Femur (tissue), 1 donor: ENCODE measurements at regions not wholly inside any gene's neighbourhood (a gene's known extent, or its start where the extent isn't known, plus 50 kb on each side); places are given as distances from the start of the nearest gene placed in this dataset.
"Not testable (repeated sequence)": the region's sequence is repeated elsewhere in the genome, so short reads cannot be mapped to it uniquely, and the experiment has no call there.

Experiments
- DNase-seq: peaks from one replicate; pipeline ENCODE4 v3.0.0-alpha.2; 2017

- DNase-seq, result peak; percentile 12
These were observed 121.7 kb upstream of the PITX1 start for GRCh38 chr5:135155616-135156214.

GRCh38 chr5:135154961-135155360 lies 120.9 kb upstream of the PITX1 start:
- DNase-seq, result no peak

- DNase-seq, result no peak
These were observed 120.2 kb upstream of the PITX1 start for GRCh38 chr5:135154197-135154596.

GRCh38 chr5:135153661-135154060 lies 119.6 kb upstream of the PITX1 start:
- peak; percentile 2 for DNase-seq

GRCh38 chr5:135153259-135153658 lies 119.2 kb upstream of the PITX1 start:
- DNase-seq, result no peak

- not testable (repeated sequence) for DNase-seq
These were observed 117.6 kb upstream of the PITX1 start for GRCh38 chr5:135151660-135152059.

- no peak for DNase-seq
These were observed 117.2 kb upstream of the PITX1 start for GRCh38 chr5:135151256-135151655.

GRCh38 chr5:135150767-135151166 lies 116.7 kb upstream of the PITX1 start:
- peak; percentile 6 for DNase-seq

- DNase-seq, result peak; percentile 14
These were observed 116.1 kb upstream of the PITX1 start for GRCh38 chr5:135149956-135150723.

- peak; percentile 5 for DNase-seq
These were observed 115.4 kb upstream of the PITX1 start for GRCh38 chr5:135149229-135149955.

GRCh38 chr5:135147294-135148090 lies 113.5 kb upstream of the PITX1 start:
- no peak for DNase-seq

GRCh38 chr5:135145985-135146384 lies 112.0 kb upstream of the PITX1 start:
- peak; percentile 1 for DNase-seq

GRCh38 chr5:135143682-135144081 lies 109.7 kb upstream of the PITX1 start:
- DNase-seq, result not testable (repeated sequence)

- no peak for DNase-seq
These were observed 107.6 kb upstream of the PITX1 start for GRCh38 chr5:135141303-135142268.

- peak; percentile 37 for DNase-seq
These were observed 106.6 kb upstream of the PITX1 start for GRCh38 chr5:135140446-135141204.

GRCh38 chr5:135139381-135140134 lies 105.5 kb upstream of the PITX1 start:
- DNase-seq, result no peak

GRCh38 chr5:135138116-135138850 lies 104.3 kb upstream of the PITX1 start:
- no peak for DNase-seq

- no peak for DNase-seq
These were observed 103.3 kb upstream of the PITX1 start for GRCh38 chr5:135137146-135137915.

- DNase-seq, result no peak
These were observed 102.5 kb upstream of the PITX1 start for GRCh38 chr5:135136546-135136945.
